ENCODE measurements at regions not wholly inside any gene's neighbourhood (a gene's known extent, or its start where the extent isn't known, plus 50 kb on each side); places are given as distances from the start of the nearest gene placed in this dataset.
"Not testable (repeated sequence)": the region's sequence is repeated elsewhere in the genome, so short reads cannot be mapped to it uniquely, and the experiment has no call there.

DNA sequence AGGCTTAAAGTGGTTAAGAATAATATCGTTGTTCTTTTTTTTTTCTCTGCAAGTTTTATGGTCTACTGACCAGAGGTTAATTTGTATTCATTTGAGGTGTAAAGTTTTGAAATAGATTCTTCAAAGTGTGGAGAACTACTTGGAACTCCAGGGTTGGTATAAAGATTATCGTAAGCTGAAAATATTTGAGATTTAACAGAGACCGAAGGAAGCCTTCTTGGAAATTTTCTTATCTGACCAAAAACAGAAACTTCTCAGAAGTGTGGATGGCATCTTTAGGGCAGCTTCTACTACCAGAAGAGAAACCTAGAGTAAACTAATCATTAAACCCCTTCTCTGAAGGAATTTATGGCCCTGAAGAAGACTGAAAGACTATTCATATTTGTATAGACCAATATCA lies 206.8 kb upstream of the MON1B start:
- no peak for DNase-seq (ENCODE audit: low spot score)

DNA sequence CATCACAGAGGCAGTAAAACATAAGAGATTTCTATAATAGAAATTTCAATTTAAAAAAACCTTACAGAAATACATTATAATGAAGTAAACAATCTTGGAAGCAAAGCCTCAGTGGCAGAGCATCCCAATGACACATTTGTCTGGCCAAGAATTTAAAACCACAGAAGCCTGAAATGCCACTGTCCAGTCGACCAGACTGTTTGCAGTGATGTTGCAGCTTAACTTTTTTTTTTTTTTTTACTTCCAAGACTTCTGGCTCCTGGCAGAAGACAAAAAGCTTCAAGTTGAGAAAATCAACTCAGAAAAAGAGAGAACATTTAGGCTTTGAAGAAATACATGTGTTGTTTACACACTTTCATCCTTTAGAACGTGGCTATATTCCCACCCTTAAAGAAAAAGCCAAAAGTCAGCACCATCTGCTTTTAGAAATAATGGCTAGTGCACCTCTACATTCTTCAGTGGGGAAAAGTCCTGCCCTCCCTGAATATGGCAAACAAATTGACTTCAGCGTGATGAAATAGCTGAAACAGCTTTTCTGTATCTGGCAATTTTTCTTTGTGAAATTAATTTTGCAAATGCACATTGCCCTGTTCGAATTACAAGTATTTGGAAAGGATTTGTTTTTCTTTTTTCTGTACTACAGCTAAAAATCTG lies 205.5 kb upstream of the MON1B start:
- DNase-seq (ENCODE audit: low spot score): no peak

DNA sequence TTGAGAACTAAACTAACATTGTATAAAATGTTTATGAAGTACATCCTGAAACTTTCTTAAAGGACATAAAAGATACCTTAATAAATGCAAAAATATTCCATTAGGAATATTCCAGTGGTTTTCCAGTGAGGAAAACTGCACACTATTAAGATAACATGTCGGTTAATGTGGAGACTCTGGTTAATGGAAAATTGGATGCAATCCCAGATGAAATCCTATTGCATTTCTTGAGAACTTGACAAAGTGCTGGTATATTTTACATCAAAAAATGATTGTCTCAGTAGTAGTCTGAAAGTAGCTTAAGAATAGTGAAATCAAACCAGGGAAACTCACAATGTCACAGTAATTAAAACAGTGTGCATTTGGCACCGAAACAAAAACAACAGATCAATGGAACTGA lies 202.5 kb upstream of the MON1B start:
- DNase-seq (ENCODE audit: low spot score): no peak

DNA sequence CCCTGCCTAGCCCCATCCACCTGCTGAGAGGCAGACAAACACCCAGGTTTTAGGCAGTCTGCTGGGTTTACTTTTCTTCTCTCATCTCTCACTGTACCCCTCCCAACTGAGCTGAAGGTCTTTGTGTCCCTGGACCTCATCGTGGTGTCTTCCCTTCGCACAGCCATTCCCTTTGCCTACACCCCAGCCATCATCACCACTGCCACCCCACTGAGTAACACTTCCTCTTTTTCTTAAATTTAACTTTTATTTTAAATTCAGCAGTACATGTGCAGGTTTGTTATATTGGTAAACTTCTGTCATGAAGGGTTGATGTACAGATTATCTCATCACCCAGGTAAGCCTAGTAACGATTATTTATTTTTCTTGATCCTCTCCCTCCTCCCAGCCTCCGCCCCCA lies 188.3 kb upstream of the MON1B start:
- DNase-seq (ENCODE audit: low spot score): no peak

DNA sequence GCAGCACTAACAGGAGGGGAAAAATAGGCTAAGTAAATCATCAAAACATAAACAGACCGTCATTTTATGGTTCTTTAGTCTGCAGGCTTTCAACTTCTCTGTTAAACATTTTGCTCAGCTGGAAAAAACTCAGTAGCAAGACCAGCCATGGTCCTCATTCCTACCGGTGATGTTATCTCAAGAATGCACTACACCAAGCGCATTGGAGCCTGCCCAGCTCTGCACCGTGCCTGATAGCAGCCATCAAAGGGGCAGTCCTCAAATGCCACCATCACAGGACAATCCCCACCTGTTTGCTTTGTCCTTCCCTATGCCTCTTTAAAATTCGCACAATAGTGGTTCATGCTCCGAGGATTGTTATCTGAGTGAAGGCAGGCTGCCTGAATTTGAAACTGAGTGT lies 181.5 kb upstream of the MON1B start:
- no peak for DNase-seq (ENCODE audit: low spot score)

DNA sequence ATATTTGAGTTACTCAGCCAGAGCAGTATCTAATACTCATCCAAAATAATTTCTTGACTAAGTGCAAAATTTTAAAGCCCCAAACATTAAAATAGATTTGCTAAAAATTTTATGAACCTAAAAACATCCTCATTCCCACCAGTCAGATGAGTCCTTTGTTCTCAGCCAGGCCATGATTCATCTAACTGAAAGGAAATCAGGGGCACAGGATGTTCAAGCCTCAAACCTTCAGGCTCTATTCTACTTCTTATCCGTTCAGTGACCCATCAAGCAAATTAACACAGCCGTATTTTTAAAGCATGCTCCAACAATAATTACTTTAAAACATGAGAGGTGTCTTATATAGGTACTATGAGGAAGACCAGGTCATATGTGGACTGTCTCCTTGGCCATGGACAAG lies 176.5 kb upstream of the MON1B start:
- DNase-seq (ENCODE audit: low spot score): peak; percentile 8

DNA sequence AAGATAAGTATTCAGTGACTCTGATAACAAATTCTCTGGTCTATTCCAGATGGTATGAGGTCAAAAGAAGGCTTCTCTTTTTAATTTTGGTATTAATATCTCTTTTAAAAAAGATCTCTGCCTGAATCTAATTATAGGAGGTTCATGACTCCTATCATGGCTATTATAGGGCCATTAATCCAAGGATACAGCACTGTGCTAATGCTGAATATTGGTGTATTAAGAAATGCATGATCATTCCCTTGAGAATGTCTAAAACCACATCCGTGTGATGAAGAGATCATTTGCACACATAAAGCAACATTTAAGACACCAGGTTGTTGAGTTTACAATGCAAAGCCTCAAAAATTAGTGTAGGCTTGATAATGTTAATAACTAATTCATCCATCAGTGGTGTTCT lies 160.4 kb upstream of the MON1B start:
- DNase-seq (ENCODE audit: low spot score): no peak

DNA sequence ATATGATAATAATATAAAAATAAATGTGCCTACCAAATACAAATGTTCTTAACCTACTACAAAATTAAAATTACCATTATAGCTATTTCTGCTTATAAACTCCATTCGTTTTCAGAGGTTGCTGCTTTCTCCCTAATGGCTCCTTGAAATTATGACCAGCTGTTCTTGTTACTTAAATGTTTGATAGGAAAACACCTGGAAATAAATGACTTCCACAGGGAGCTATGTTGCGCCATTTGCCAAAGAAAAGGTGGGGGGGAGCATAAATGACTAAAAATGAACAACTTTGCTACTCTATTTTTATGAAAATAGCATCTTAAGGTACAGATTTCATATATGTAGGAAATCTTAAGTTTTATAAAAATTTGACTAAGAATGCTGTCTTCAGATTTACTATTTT lies 157.5 kb upstream of the MON1B start:
- no peak for DNase-seq (ENCODE audit: low spot score)

DNA sequence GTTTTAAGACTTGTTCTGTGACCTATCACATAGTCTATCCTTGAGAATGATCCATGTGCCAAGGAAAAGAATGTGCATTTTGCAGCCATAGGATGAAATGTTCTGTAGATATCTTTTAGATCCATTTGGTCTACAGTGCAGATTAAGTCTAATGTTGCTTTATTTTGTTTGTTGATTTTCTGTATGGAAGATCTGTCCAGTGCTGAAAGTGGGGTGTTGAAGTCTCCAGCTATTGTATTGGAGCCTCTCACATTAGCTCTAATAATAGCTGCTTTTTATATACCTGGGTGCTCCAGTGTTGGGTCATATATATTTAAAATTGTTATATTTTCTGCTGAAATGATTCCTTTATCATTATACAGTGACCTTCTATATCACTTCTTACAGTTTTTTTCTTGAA lies 155.6 kb upstream of the MON1B start:
- DNase-seq (ENCODE audit: low spot score): no peak

DNA sequence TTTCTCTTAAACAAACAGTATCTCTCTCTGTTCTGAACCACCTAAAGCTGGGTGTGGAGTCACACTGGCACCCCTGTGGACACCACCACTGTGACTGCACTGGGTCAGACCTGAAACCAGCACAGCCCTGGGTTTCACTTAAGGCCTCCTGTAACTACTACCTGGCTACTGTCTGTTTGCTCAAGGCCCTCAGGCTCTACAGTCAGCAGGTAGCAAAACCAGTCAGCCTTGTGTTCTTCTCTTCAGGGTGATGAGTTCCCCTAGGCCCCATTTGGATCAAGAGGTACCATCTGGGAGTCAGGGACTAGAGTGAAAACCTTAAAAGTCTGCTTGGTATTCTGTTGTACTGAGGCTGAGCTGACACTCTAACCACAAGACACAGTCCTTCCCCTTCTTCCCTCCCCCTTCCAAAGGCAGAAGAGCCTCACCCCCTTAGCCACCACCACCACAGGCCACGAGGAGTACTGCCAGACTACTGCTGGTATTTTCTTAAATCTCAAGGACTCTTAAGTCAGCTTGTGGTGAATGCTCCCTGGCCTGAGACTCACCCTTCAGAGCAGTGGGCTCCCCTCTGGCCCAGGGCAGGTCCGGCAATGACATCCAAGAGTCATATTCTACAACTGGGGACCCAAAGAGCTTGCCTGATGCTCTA lies 153.2 kb upstream of the MON1B start:
- no peak for DNase-seq (ENCODE audit: low spot score)

DNA sequence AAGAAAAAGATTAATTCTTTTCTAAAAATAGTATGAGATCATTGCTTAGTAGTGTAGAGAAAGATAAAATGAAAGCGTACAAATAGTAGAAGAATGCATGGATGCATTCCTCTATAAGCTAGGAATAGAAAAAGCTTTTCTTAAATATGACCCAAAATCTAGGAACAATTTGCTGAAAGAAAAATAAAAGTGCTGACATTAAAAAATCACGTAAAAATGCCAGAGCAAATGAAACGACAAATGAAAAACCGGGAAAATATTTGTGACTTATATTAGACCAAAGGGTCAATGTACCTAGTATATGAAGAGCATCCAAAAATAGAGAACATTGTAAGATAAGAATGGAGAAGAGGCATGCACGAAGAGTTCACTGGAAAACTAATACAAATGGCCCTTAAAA lies 149.5 kb upstream of the MON1B start:
- no peak for DNase-seq (ENCODE audit: low spot score)

DNA sequence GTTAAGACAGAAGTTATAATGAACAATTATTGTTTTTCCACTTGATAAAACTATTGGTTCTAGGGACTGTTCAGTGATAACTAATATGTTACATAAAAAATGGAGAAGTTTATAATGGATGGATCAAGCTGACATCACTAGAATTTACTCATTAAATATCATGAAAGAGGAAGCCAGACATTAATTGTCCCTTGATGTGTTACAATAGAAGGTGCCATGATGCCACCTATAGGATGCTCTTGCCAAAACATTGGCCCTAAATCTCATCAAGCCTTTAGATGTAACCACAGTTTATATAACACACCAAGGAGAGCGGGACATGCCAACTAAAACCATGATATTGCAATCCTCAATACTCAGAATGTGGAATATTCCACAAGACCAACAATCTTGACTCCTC lies 147.9 kb upstream of the MON1B start:
- peak; percentile 9 for DNase-seq (ENCODE audit: low spot score)

DNA sequence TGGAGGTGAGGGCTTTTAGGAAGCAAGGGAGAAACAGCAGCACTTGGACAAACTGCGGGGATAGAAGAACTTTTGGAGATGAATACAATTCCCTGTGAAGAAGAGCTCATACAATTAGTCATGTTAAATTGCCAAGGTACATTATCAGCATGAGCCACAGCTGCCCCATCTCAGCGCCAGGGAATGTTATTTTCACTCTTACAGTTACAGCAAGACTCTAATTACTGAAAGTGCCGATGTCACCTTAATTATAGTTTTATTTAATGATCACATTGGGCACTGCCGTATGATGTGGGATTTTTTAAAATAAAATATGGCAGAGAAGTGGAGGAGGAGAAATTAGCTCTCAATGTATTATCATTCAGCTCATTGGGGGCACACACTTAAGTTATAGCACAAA lies 144.8 kb upstream of the MON1B start:
- no peak for DNase-seq (ENCODE audit: low spot score)

DNA sequence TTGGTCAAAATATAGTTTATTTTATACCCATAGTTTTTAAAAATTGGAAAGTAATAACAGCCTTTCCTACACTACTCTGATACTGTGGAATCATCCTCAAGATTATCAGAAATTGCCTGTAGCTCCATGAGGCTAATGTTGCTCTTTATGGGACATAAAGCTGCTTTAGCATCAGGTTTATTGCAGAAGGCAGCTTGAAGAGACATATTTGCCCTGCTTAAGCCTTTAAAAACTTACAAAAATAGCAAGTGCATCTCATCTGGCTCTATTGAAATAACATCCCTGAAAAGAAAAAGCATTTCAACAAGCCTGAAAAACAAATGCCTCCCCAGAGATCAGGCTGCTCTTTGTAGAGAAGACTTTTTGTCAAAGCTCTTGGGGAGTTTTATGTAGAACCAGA lies 142.9 kb upstream of the MON1B start:
- no peak for DNase-seq (ENCODE audit: low spot score)

DNA sequence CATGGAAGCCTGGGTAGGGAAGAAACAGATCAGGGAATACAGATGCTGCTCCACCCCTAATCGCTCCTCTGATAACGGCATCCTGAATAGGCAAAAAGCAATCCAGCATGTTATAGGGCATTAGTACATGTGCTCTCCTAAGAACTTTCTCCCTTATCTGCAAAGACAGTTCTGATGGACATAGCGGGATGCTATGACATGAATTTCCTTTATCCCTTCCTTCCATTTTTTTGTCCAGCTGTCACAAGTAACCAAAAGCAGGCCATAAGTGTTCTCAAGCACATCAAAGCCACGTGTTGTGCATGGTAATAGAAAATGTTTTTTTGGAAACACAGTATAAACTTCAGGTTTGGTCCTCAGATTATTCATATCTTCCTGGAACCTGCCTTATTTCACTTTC lies 141.4 kb upstream of the MON1B start:
- DNase-seq (ENCODE audit: low spot score): no peak

DNA sequence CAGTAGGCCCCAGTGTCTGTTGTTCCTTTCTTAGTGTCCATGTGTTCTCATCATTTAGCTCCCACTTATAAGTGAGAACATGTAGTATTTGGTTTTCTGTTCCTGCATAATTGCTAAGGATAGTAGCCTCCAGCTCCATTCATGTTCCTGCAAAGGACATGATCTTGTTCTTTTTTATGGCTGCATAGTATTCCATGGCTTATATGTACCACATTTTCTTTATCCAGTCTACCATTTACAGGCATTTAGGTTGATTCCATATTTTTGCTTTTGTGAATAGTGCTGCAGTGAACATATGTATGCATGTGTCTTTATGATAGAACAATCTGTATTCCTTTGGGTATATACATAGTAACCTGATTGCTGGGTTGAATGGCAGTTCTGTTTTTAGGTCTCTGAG lies 134.4 kb upstream of the MON1B start:
- not testable (repeated sequence) for DNase-seq (ENCODE audit: low spot score)

DNA sequence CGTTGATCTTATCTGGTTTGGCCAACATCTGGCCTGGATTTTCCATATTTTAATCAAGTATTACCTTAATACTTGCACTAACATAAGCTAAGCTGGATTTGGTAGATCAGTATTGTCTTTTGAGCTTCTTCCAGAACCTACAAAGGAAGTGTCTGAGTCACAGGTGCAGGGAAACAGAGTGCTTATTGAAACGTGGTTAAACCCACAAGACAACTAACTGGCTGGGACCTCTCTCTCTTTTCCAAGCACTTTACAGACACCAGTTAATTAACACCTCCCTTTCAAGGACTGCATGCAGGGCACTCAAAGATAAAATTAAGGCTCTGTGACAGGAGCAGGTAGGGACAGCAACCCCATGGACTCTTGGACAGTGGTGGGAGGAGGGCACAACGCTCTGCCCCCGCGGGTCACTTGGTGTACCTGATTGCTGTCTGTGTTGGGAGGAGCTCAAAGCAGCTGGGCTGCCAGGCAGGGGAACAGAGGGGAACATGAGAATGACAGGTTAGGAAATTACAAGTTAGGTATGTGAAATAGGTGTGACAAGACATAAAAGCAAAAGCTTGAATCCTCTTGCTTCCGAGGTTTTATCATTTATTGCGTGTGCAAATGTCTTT lies 133.7 kb upstream of the MON1B start:
- no peak for DNase-seq (ENCODE audit: low spot score)

DNA sequence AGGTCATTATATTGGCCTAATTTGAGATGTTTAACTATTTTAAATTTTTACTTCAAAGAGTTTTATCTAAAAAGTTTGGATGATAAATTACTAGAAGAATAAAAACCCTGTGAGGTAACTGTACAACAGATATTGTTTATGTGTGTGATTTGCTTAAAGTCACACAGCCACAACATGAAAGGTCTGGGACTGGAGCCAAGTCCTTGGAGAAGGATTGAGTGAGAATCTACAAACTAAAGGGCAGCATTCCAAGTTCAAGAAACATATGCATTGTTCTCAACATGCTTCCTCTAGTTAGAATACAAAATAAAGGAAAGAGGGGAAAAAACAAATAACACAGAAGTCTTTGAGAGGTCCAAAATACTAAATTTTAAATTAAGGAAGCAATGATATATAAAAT lies 131.5 kb upstream of the MON1B start:
- peak; percentile 11 for DNase-seq (ENCODE audit: low spot score)

DNA sequence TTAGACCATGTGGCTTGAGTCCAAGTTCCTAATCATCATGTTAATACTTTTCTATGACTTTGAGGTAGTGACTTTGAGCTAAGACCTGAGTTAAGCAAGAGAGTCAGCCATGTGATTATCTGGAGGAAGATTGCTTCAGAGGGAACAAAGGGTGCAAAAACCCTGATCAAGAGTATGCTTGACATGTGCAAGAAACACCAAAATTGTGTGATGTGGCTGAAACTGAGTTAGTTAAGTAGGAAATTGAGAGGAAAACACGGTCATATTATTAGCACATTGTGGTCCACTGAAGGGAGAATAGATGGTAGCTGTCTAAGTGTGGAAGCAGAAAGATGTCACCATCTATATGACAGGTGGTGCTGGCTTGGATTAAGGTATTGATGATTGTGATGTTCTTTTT lies 130.4 kb upstream of the MON1B start:
- no peak for DNase-seq (ENCODE audit: low spot score)

DNA sequence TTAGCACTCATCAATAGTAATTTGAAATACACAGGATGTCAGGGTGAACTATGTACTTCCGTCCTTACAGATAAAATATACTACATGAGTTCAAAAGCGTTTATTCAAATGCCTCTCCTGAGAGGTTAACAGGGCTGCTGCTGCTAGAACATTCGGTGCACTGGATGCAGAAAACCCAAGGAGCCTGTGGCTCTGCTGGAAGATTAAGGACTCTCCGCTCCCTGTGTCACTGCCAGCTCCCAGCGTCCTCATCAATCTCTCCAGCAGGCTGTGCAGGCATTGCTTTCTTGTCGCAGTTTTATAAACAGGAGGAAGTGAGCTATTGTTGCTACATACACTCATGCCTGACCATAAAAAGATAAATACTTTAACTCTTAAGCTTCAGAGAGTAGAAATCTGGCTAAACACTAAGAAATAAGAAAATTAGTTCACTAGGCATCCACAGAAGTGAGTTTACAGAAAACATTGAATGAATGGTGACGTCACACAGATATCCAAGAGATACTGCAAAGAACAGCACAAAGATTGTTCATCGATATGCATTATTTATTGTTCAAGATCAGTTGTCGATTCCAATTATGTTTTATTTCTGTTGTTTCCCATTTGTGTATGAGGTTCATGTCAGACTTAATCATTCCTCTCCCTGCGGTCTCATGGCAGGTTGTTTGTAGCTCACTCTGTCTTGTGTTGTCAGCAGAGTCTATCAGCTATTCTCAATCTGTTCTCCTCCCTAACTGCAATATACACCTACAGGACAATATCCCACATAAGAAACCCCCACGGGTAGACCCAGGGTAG lies 127.9 kb upstream of the MON1B start:
- no peak for DNase-seq (ENCODE audit: low spot score)

DNA sequence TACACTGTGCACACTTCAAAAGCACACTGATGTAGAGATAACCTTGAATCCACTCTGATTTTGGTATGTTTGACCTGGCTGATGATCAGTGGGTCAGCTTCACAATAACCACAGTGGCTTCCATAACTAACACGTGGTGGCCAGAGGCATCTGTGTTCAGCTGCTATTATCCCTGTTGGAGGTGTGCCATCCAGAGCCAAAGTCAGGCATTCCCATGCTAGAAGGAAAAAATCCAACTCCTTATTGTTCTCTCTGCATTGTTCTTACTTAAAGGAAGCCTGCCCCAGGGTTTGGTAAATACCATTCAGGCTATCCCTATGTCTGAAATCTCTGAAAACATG lies 127.3 kb upstream of the MON1B start:
- no peak for DNase-seq (ENCODE audit: low spot score)

DNA sequence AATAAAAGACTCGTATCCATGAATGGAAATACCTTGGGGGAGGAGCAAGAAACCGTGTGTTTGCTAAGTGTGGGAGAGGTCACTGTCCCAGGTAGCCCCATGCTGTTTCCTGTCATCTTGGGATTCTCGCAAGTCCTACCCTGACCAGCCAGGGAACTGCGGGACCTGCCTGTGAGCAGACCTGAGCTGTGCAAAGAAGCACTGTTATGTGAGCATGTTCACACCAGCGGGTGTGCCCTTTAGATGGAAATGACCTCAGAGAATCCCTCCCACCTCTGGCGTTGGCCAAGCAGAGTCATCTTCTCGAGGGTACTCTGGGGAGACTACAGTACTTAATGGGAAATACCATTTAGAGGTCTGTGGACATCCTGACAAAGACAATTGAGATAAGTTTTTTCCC lies 127.0 kb upstream of the MON1B start:
- DNase-seq (ENCODE audit: low spot score): no peak

DNA sequence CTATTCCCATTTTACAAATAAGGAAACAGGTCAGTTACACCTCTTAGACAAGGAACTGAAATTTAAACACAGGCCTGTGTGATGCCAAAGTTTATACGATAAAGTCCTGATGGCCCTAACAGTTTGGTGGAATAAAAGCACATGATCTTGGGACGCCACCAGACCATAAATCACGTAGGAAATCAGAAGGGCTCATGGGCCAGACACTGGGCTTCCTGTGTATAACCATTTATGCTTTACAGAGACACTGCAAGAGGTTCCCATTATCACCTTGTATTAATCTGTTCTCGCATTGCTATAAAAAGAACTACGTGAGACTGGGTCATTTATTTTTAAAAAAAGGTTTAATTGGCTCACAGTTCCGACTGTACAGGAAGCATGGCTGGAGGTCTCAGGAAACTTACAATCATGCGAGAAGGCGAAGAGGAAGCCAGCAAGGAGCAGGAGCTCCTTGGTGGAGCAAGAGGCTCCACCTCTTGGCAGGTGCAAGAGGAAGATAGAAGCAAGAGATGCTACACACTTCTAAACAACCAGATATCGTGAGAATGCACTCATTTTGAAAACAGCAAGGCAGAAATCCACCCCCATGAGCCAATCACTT lies 124.0 kb upstream of the MON1B start:
- DNase-seq (ENCODE audit: low spot score): no peak
